Panc1 (cell line): ENCODE measurements at regions not wholly inside any gene's neighbourhood (a gene's known extent, or its start where the extent isn't known, plus 50 kb on each side); places are given as distances from the start of the nearest gene placed in this dataset.

ENCODE experiments used
- ATAC-seq: fragments of 200-7000 bp; cut with Tn5 transposase; 2 replicates; pipeline ENCODE4 v1.9.1; 2020; ENCODE audit warnings: mild to moderate bottlenecking, moderate library complexity
- BruUV-seq: library from RNA; stranded (reverse); fragments of 400-500 nt; replicated peaks from 2 replicates; lab custom pipeline; 2021; lab: Mats Ljungman, UMichigan
- CTCF ChIA-PET: fragments of 300-600 bp; sonication (Branson Sonifier 250); formaldehyde crosslinking; loops from one replicate; lab custom pipeline; 2022; ENCODE audit warnings: antibody characterized with exemption; lab: Charles Lee
- POLR2A ChIA-PET: fragments of 300-600 bp; sonication (Branson Sonifier 250); formaldehyde crosslinking; loops from one replicate; lab custom pipeline; 2022; ENCODE audit warnings: antibody characterized with exemption; lab: Charles Lee
- DNase-seq: peaks from one replicate; pipeline ENCODE4 v3.0.0-alpha.2; 2010; ENCODE audit warnings: low read depth, low spot score
- H3K27ac ChIP-seq: 2 replicates; pipeline ENCODE4 v1.5.1; 2011; ENCODE audit warnings: mild to moderate bottlenecking, low read length, inconsistent platforms
- H3K27me3 ChIP-seq: fragments of 200-500 bp; sonication (Bioruptor generic); 2 replicates; pipeline ENCODE4 v1.6.0; 2014; ENCODE audit warnings: low read length, inconsistent platforms; ENCODE audit not compliant: control insufficient read depth, insufficient read depth
- H3K36me3 ChIP-seq: fragments of 200-500 bp; sonication (Bioruptor generic); 2 replicates; pipeline ENCODE4 v1.5.1; 2014; ENCODE audit warnings: inconsistent platforms, mild to moderate bottlenecking, low read length, moderate library complexity; ENCODE audit not compliant: control insufficient read depth, insufficient read depth
- H3K4me1 ChIP-seq: 2 replicates; pipeline ENCODE4 v1.5.1; 2011; ENCODE audit warnings: inconsistent platforms, mild to moderate bottlenecking, low read length, moderate library complexity; ENCODE audit not compliant: control insufficient read depth, insufficient read depth
- H3K4me3 ChIP-seq, 2 experiments: 2 replicates each; pipeline ENCODE4 v1.5.1; 2011 to 2012; ENCODE audit warnings: low read depth in 2 of 2, low read length in 2 of 2, mild to moderate bottlenecking in 2 of 2, inconsistent platforms in 1 of 2, moderate library complexity in 1 of 2
- H3K9me3 ChIP-seq: fragments of 200-500 bp; sonication (Bioruptor generic); 2 replicates; pipeline ENCODE4 v1.5.1; 2014; ENCODE audit warnings: low read depth, mild to moderate bottlenecking, inconsistent platforms, low read length, moderate library complexity; ENCODE audit not compliant: control insufficient read depth, insufficient read depth
- CTCF ChIP-seq: fragments of 450-650 bp; IDR thresholded peaks from 2 replicates; pipeline ENCODE4 v1.5.1; 2017; ENCODE audit warnings: mild to moderate bottlenecking
- POLR2AphosphoS5 ChIP-seq: IDR thresholded peaks from 2 replicates; pipeline ENCODE4 v1.6.1; 2012; ENCODE audit warnings: mild to moderate bottlenecking, low read depth, low read length, moderate library complexity
- REST ChIP-seq, 2 experiments: IDR thresholded peaks; 2 replicates each; pipeline ENCODE4 v1.6.1; 2011 to 2012; ENCODE audit warnings: low read depth in 2 of 2, control low read depth in 1 of 2, low read length in 1 of 2, mild to moderate bottlenecking in 1 of 2, moderate library complexity in 1 of 2; ENCODE audit not compliant: insufficient read depth in 1 of 2
- SIN3A ChIP-seq: IDR thresholded peaks from 2 replicates; pipeline ENCODE4 v1.6.1; 2012; ENCODE audit warnings: low read depth, mild to moderate bottlenecking, low read length, moderate library complexity, borderline replicate concordance; ENCODE audit not compliant: insufficient read depth
- TCF7L2 ChIP-seq: IDR thresholded peaks from 2 replicates; pipeline ENCODE4 v1.6.1; 2011; ENCODE audit warnings: mild to moderate bottlenecking, low read depth, low read length, inconsistent platforms
- in situ Hi-C: cut with HindIII; loops from 2 replicates; pipeline ENCODE4 v1.10.0; 2016; ENCODE audit warnings: low sequenced_read_pairs, low pct_unique_long_range_greater_than_20kb
- intact Hi-C: fragments of 100-400 bp; cut with micrococcal nuclease; formaldehyde crosslinking; loops from one replicate; pipeline ENCODE4 v1.10.0; 2022; ENCODE audit not compliant: unreplicated experiment

- CTCF ChIA-PET: no interaction called here
- H3K27me3 ChIP-seq: no peaks in the 10 kb centered on the region
- BruUV-seq: no TSS peak
- DNase-seq (no peak), ATAC-seq (no peak)
- POLR2A ChIA-PET: no interaction called here
- intact Hi-C loops (no loop called here), in situ Hi-C loops (no loop called here)
- TF ChIP-seq REST (IDR thresholded peaks at IDR 0.05; ENCODE audit: insufficient read depth in 1 of 2, low read depth in 2 of 2, low read length in 1 of 2) (no peak), CTCF (no peak), POLR2AphosphoS5 (no peak), TCF7L2 (no peak), SIN3A (no peak)
- H3K4me1 ChIP-seq: no peaks in the 10 kb centered on the region
- no peak overlapping the region for H3K27ac ChIP-seq
- H3K4me3 ChIP-seq: no peak overlapping the region
- no peaks in the 10 kb centered on the region for H3K36me3 ChIP-seq
- H3K9me3 ChIP-seq: no peaks in the 10 kb centered on the region
Measured at GRCh38 chr17:15000661-15001060, 264.5 kb downstream of the PMP22 start.

- BruUV-seq: no TSS peak
- ChIA-PET CTCF (no interaction called here), POLR2A (no interaction called here)
- in situ Hi-C loops: no loop called here
- H3K4me3 ChIP-seq: no peak overlapping the region
- H3K36me3 ChIP-seq: no peaks in the 10 kb centered on the region
- no peaks in the 10 kb centered on the region for H3K4me1 ChIP-seq
- no peaks in the 10 kb centered on the region for H3K27me3 ChIP-seq
- H3K27ac ChIP-seq: no peak overlapping the region
- TF ChIP-seq CTCF (no peak), TCF7L2 (no peak), REST (IDR thresholded peaks at IDR 0.05; ENCODE audit: insufficient read depth in 1 of 2, low read depth in 2 of 2, low read length in 1 of 2) (no peak), SIN3A (no peak), POLR2AphosphoS5 (no peak)
- intact Hi-C loops: no loop called here
- no peak for DNase-seq
- no peak for ATAC-seq
- no peaks in the 10 kb centered on the region for H3K9me3 ChIP-seq
Measured at GRCh38 chr17:14997290-14997689, 267.8 kb downstream of the PMP22 start.
